PC-3 (cell line): ENCODE measurements at regions not wholly inside any gene's neighbourhood (a gene's known extent, or its start where the extent isn't known, plus 50 kb on each side); places are given as distances from the start of the nearest gene placed in this dataset.

Experiments used
- ATAC-seq: fragments of 200-7000 bp; cut with Tn5 transposase; 2 replicates; pipeline ENCODE4 v1.9.1; 2020; ENCODE audit warnings: mild to moderate bottlenecking, moderate library complexity
- BruUV-seq: library from RNA; stranded (reverse); fragments of 400-500 nt; replicated peaks from 2 replicates; lab custom pipeline; 2021; lab: Mats Ljungman, UMichigan
- CTCF ChIA-PET: fragments of 300-600 bp; sonication (Branson Sonifier 250); formaldehyde crosslinking; loops from one replicate; lab custom pipeline; 2022; ENCODE audit warnings: antibody characterized with exemption; lab: Charles Lee
- POLR2A ChIA-PET: fragments of 300-600 bp; sonication (Branson Sonifier 250); formaldehyde crosslinking; loops from one replicate; lab custom pipeline; 2022; ENCODE audit warnings: antibody characterized with exemption; ENCODE audit not compliant: unreplicated experiment; lab: Charles Lee
- DNase-seq: peaks from one replicate; pipeline ENCODE4 v3.0.0-alpha.2; 2015
- H2AFZ ChIP-seq: fragments of 300-600 bp; sonication (generic); 2 replicates; pipeline ENCODE4 v1.6.0; 2016; ENCODE audit warnings: antibody characterized with exemption, low read length
- H3F3A ChIP-seq: fragments of 300-600 bp; sonication (generic); one replicate; pipeline ENCODE4 v1.6.0; 2017; ENCODE audit warnings: antibody characterized with exemption, low read length, control low read depth, mild to moderate bottlenecking; ENCODE audit not compliant: unreplicated experiment
- H3K27ac ChIP-seq: fragments of 300-600 bp; sonication (generic); 2 replicates; pipeline ENCODE4 v1.5.1; 2016; ENCODE audit warnings: mild to moderate bottlenecking, low read length
- H3K27me3 ChIP-seq: fragments of 300-600 bp; sonication (generic); 2 replicates; pipeline ENCODE4 v1.6.1; 2016; ENCODE audit warnings: low read length, mixed read lengths
- H3K36me3 ChIP-seq: fragments of 300-600 bp; sonication (generic); 2 replicates; pipeline ENCODE4 v1.6.1; 2016; ENCODE audit warnings: low read depth, mixed run types, low read length, mixed read lengths
- H3K4me1 ChIP-seq: fragments of 300-600 bp; sonication (generic); 2 replicates; pipeline ENCODE4 v1.5.1; 2016; ENCODE audit warnings: low read length; ENCODE audit not compliant: insufficient read depth
- H3K4me2 ChIP-seq: fragments of 300-600 bp; sonication (generic); 2 replicates; pipeline ENCODE4 v1.6.0; 2016; ENCODE audit warnings: low read length
- H3K4me3 ChIP-seq: fragments of 300-600 bp; sonication (generic); 2 replicates; pipeline ENCODE4 v1.5.1; 2016; ENCODE audit warnings: mild to moderate bottlenecking, low read length, mixed read lengths
- H3K79me2 ChIP-seq: fragments of 300-600 bp; sonication (generic); 2 replicates; pipeline ENCODE4 v1.6.1; 2017; ENCODE audit warnings: low read length, mixed read lengths
- H3K9ac ChIP-seq: fragments of 300-600 bp; sonication (generic); 2 replicates; pipeline ENCODE4 v1.6.0; 2016; ENCODE audit warnings: mild to moderate bottlenecking, low read length
- H3K9me2 ChIP-seq: fragments of 300-600 bp; sonication (generic); replicated peaks from 2 replicates; pipeline ENCODE4 v1.6.1; 2016; ENCODE audit warnings: mixed run types, low read length, mixed read lengths
- H3K9me3 ChIP-seq: fragments of 300-600 bp; sonication (generic); 2 replicates; pipeline ENCODE4 v1.6.1; 2016; ENCODE audit warnings: low read length, mixed read lengths
- H4K20me1 ChIP-seq: fragments of 300-600 bp; sonication (generic); 2 replicates; pipeline ENCODE4 v1.6.1; 2016; ENCODE audit warnings: low read length, mixed read lengths
- EZH2 ChIP-seq: fragments of 300-600 bp; sonication (generic); IDR thresholded peaks from one replicate; pipeline ENCODE4 v1.6.1; 2017; ENCODE audit warnings: antibody characterized with exemption, mild to moderate bottlenecking, low read length; ENCODE audit not compliant: unreplicated experiment
- EZH2phosphoT487 ChIP-seq: fragments of 300-600 bp; sonication (generic); IDR thresholded peaks from 2 replicates; pipeline ENCODE4 v1.6.1; 2018; ENCODE audit warnings: mild to moderate bottlenecking, antibody characterized with exemption, low read length, borderline replicate concordance
- intact Hi-C: fragments of 100-400 bp; cut with micrococcal nuclease; formaldehyde crosslinking; loops from 2 replicates; pipeline ENCODE4 v1.9.0; 2023
- TF ChIP-seq, protein P1 (sequence below): fragments of 300-600 bp; sonication (generic); conservative IDR thresholded peaks from 2 replicates; pipeline ENCODE4 v1.5.1; 2017; ENCODE audit warnings: antibody characterized with exemption, low read depth, mild to moderate bottlenecking, low read length

GRCh38 chr3:137524751-137525150 is 239.4 kb upstream of the SOX14 start:
- H3K4me1 ChIP-seq, result no peaks in the 10 kb centered on the region
- H3K4me2 ChIP-seq, result no peak overlapping the region
- no peaks in the 10 kb centered on the region for H3K9me2 ChIP-seq
- H3K27ac ChIP-seq, result no peak overlapping the region
- no peaks in the 10 kb centered on the region for H3K36me3 ChIP-seq
- intact Hi-C loops, result no loop called here
- no peak overlapping the region for H3K9ac ChIP-seq
- CTCF ChIA-PET, result no interaction called here
- no peaks in the 10 kb centered on the region for H3F3A ChIP-seq
- DNase-seq (no peak), ATAC-seq (no peak)
- BruUV-seq, result no TSS peak
- no peak overlapping the region for H2AFZ ChIP-seq
- H3K79me2 ChIP-seq, result no peaks in the 10 kb centered on the region
- TF ChIP-seq EZH2phosphoT487 (no peak), EZH2 (no peak)
- TF ChIP-seq, protein P1, sequence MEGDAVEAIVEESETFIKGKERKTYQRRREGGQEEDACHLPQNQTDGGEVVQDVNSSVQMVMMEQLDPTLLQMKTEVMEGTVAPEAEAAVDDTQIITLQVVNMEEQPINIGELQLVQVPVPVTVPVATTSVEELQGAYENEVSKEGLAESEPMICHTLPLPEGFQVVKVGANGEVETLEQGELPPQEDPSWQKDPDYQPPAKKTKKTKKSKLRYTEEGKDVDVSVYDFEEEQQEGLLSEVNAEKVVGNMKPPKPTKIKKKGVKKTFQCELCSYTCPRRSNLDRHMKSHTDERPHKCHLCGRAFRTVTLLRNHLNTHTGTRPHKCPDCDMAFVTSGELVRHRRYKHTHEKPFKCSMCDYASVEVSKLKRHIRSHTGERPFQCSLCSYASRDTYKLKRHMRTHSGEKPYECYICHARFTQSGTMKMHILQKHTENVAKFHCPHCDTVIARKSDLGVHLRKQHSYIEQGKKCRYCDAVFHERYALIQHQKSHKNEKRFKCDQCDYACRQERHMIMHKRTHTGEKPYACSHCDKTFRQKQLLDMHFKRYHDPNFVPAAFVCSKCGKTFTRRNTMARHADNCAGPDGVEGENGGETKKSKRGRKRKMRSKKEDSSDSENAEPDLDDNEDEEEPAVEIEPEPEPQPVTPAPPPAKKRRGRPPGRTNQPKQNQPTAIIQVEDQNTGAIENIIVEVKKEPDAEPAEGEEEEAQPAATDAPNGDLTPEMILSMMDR, result no peak
- H3K4me3 ChIP-seq, result no peak overlapping the region
- POLR2A ChIA-PET, result interaction anchor here (0.6 kb wide), 1 partner anchor 348 kb away, joined by 28 read pairs; no protein-coding TSS in a partner anchor
- no peaks in the 10 kb centered on the region for H3K9me3 ChIP-seq
- H3K27me3 ChIP-seq, result no peaks in the 10 kb centered on the region
- no peaks in the 10 kb centered on the region for H4K20me1 ChIP-seq

DNA sequence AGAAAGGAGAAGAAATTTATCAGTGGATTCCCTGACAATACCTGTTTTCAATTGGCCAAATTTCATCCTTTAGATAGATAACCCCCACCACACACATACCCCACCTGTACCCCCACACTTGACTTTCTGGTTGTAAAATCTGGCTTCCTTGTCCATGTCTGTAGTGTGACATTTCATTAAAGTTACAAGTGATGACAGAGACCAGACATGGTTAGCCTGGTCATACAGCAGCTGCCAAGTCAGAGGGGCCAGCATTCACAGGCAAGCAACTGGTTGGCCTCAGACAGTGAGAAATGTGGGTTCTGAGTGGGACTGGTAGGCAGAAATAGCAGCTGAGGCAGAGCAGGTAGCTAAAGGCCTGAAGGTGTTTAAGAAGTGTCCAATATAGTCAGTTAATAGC is 238.6 kb upstream of the SOX14 start:
- Histone ChIP-seq H3K9ac (no peak overlapping the region), H3K9me2 (no peaks in the 10 kb centered on the region), H3K4me1 (no peaks in the 10 kb centered on the region), H2AFZ (no peak overlapping the region), H3K4me3 (no peak overlapping the region), H3K27ac (no peak overlapping the region), H3K4me2 (no peak overlapping the region), H3K79me2 (no peaks in the 10 kb centered on the region), H4K20me1 (no peaks in the 10 kb centered on the region), H3K9me3 (no peaks in the 10 kb centered on the region), H3F3A (no peaks in the 10 kb centered on the region), H3K27me3 (no peaks in the 10 kb centered on the region), H3K36me3 (no peaks in the 10 kb centered on the region)
- no peak for ATAC-seq
- BruUV-seq, result no TSS peak
- DNase-seq, result no peak
- intact Hi-C loops, result no loop called here
- ChIA-PET POLR2A (no interaction called here), CTCF (no interaction called here)
- TF ChIP-seq, protein P1, result no peak
- no peak for TF ChIP-seq EZH2phosphoT487
- no peak for TF ChIP-seq EZH2

DNA sequence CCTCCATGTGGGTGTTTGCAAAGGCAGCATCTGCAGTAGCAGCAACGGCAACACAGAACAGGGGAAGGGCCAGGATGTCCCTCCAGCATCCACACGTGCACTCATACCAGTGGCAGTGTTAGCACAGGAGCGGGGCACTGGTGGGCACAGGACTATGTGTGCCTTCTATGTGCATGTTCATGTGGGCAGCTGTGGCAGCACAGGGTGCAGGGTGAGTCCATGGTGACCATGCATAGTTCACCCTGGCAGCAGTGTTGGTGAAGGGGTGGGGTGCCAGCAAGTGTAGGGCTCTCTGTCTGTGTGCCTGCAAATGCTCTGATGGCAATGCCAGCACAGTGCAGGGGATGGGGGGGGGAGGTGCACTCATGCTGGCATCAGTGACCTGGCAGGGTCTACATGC is 222.1 kb upstream of the SOX14 start:
- no peaks in the 10 kb centered on the region for H4K20me1 ChIP-seq
- H3K9me3 ChIP-seq, result no peaks in the 10 kb centered on the region
- H3K27ac ChIP-seq, result no peak overlapping the region
- no peaks in the 10 kb centered on the region for H3F3A ChIP-seq
- no TSS peak for BruUV-seq
- no peak overlapping the region for H3K4me3 ChIP-seq
- H3K4me1 ChIP-seq, result no peaks in the 10 kb centered on the region
- no peaks in the 10 kb centered on the region for H3K9me2 ChIP-seq
- H3K36me3 ChIP-seq, result no peaks in the 10 kb centered on the region
- TF ChIP-seq EZH2, result no peak
- TF ChIP-seq, protein P1, result no peak
- no peak for TF ChIP-seq EZH2phosphoT487
- intact Hi-C loops, result no loop called here
- H2AFZ ChIP-seq, result no peak overlapping the region
- ChIA-PET CTCF (no interaction called here), POLR2A (no interaction called here)
- DNase-seq (no peak), ATAC-seq (no peak)
- no peaks in the 10 kb centered on the region for H3K79me2 ChIP-seq
- H3K4me2 ChIP-seq, result no peak overlapping the region
- no peak overlapping the region for H3K9ac ChIP-seq
- H3K27me3 ChIP-seq, result no peaks in the 10 kb centered on the region
